Natural killer cell (primary cell): ENCODE measurements at regions not wholly inside any gene's neighbourhood (a gene's known extent, or its start where the extent isn't known, plus 50 kb on each side); places are given as distances from the start of the nearest gene placed in this dataset.

Source experiments
- ATAC-seq, 3 donors: fragments of 150-1000 bp in 2 of 3; fragments of 200-7000 bp in 1 of 3; cut with Tn5 transposase; 1 replicate in 1 of 3; 2 replicates in 2 of 3; pipeline ENCODE4 v1.10.0; 2021; ENCODE audit warnings: mild to moderate bottlenecking in 2 of 3, moderate library complexity in 2 of 3
- DNase-seq, 2 donors: peaks; one replicate each; pipeline versions ENCODE4 v3.0.0 to v3.0.0-alpha.2; 2013 to 2021; ENCODE audit warnings: mixed read lengths in 1 of 2
- H3K27ac ChIP-seq: one replicate; pipeline ENCODE4 v1.5.1; 2013; ENCODE audit warnings: mild to moderate bottlenecking, low read length
- H3K27me3 ChIP-seq: one replicate; pipeline ENCODE4 v1.6.1; 2013; ENCODE audit warnings: low read length; ENCODE audit not compliant: control insufficient read depth, insufficient read depth
- H3K36me3 ChIP-seq: one replicate; pipeline ENCODE4 v1.6.1; 2013; ENCODE audit warnings: low read length; ENCODE audit not compliant: control insufficient read depth, insufficient read depth
- H3K4me1 ChIP-seq: one replicate; pipeline ENCODE4 v1.6.1; 2013; ENCODE audit warnings: low read length; ENCODE audit not compliant: control insufficient read depth, insufficient read depth
- H3K4me3 ChIP-seq: one replicate; pipeline ENCODE4 v1.5.1; 2013; ENCODE audit warnings: low read length
- H3K9me3 ChIP-seq: one replicate; pipeline ENCODE4 v1.6.1; 2013; ENCODE audit warnings: low read length; ENCODE audit not compliant: control insufficient read depth, insufficient read depth
- H3K27ac Mint-ChIP-seq, 2 donors: one replicate each; pipeline ENCODE4 v1.8.0; 2022; ENCODE audit warnings: mild to moderate bottlenecking in 2 of 2, mixed read lengths in 2 of 2, moderate library complexity in 1 of 2
- H3K27me3 Mint-ChIP-seq, 2 donors: one replicate each; pipeline ENCODE4 v1.8.0; 2022; ENCODE audit warnings: low read depth in 2 of 2, mixed read lengths in 2 of 2
- H3K36me3 Mint-ChIP-seq: one replicate; pipeline ENCODE4 v1.8.0; 2022; ENCODE audit warnings: mixed read lengths
- H3K4me1 Mint-ChIP-seq, 2 donors: one replicate each; pipeline ENCODE4 v1.8.0; 2022; ENCODE audit warnings: mixed read lengths in 2 of 2
- H3K4me3 Mint-ChIP-seq: one replicate; pipeline ENCODE4 v1.8.0; 2022; ENCODE audit warnings: mild to moderate bottlenecking, moderate library complexity, mixed read lengths
- H3K9me3 Mint-ChIP-seq, 2 donors: one replicate each; pipeline ENCODE4 v1.8.0; 2022; ENCODE audit warnings: mixed read lengths in 2 of 2
- WGBS: methylation state at CpG from one replicate; pipeline ENCODE4 v1.1.7; 2013; ENCODE audit warnings: missing lambda C conversion rate; ENCODE audit not compliant: insufficient coverage; 5-methylcytosine and 5-hydroxymethylcytosine counted together
- intact Hi-C: fragments of 100-400 bp; cut with micrococcal nuclease; formaldehyde crosslinking; loops from one replicate; pipeline ENCODE4 v1.14.2; 2022
- TF ChIP-seq, protein P1 (sequence below): fragments of 200-600 bp; IDR thresholded peaks from one replicate; pipeline ENCODE4 v1.8.0; 2022; ENCODE audit warnings: antibody characterized with exemption

DNA sequence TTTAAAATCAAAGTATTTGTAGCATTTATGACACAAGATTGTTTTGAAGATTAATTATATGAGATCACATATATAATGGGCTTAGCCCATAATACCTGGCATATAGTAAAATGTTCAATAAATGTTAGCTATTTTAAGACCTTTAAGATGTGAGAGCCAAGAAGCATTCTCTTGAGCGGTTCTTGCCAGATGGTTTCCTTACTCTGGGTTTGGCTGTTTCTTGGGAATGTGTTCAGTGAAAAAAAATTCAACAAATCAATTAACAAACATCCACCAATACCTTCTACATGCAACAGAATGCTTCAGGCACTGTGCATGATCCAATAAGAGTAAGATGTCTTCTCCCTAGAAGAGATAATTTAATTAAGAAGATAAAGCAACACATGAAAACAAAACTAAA lies 230.4 kb downstream of the CMPK2 start:
- no CpG with 5 or more reads among the region's 1 CpG for WGBS
- DNase-seq: no peak

DNA sequence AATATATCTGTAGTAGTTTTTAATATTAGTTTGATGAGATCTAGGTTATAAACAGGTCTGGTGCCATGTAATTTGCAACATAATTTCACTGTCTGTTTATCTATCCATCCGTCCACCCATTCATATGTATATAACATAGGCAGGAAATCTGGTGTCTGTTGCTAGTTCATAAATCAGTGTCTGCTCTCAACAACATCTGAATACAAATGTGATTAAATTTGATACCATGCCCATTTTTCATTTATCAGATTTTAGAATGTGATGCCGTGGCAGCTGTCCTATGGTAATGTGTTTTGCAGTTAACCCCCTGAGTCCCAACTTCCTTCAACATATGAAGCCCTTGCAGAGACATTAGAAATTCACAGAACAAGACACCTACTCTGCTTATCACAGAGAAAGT lies 228.4 kb downstream of the CMPK2 start:
- no peaks in the 10 kb centered on the region for H3K9me3 ChIP-seq
- Mint-ChIP-seq H3K4me1 (peaks cover 0 to 4% of the 10 kb centered on the region in 2 donors), H3K36me3 (no peaks in the 10 kb centered on the region), H3K27me3 (peaks cover 2 to 10% of the 10 kb centered on the region in 2 donors), H3K9me3 (peaks cover 0 to 4% of the 10 kb centered on the region in 2 donors), H3K27ac (no peak overlapping the region), H3K4me3 (no peak overlapping the region)
- no peak for ATAC-seq
- no peak for DNase-seq
- intact Hi-C loops: no loop called here
- 67% methylated on average over 1 of the region's 2 CpGs for WGBS
- TF ChIP-seq, protein P1, sequence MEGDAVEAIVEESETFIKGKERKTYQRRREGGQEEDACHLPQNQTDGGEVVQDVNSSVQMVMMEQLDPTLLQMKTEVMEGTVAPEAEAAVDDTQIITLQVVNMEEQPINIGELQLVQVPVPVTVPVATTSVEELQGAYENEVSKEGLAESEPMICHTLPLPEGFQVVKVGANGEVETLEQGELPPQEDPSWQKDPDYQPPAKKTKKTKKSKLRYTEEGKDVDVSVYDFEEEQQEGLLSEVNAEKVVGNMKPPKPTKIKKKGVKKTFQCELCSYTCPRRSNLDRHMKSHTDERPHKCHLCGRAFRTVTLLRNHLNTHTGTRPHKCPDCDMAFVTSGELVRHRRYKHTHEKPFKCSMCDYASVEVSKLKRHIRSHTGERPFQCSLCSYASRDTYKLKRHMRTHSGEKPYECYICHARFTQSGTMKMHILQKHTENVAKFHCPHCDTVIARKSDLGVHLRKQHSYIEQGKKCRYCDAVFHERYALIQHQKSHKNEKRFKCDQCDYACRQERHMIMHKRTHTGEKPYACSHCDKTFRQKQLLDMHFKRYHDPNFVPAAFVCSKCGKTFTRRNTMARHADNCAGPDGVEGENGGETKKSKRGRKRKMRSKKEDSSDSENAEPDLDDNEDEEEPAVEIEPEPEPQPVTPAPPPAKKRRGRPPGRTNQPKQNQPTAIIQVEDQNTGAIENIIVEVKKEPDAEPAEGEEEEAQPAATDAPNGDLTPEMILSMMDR: no peak
- no peaks in the 10 kb centered on the region for H3K4me1 ChIP-seq
- no peaks in the 10 kb centered on the region for H3K36me3 ChIP-seq
- no peak overlapping the region for H3K4me3 ChIP-seq
- no peak overlapping the region for H3K27ac ChIP-seq
- no peaks in the 10 kb centered on the region for H3K27me3 ChIP-seq

More for the DNA sequence above, 230.4 kb downstream of the CMPK2 start:
- Mint-ChIP-seq H3K36me3 (no peaks in the 10 kb centered on the region), H3K27ac (no peak overlapping the region), H3K4me1 (peaks cover 0 to under 1% of the 10 kb centered on the region in 2 donors), H3K9me3 (peaks cover 0 to 2% of the 10 kb centered on the region in 2 donors), H3K27me3 (peaks cover 0 to 6% of the 10 kb centered on the region in 2 donors), H3K4me3 (no peak overlapping the region)
- no peaks in the 10 kb centered on the region for H3K4me1 ChIP-seq
- H3K9me3 ChIP-seq: no peaks in the 10 kb centered on the region
- no peak overlapping the region for H3K4me3 ChIP-seq
- ATAC-seq: no peak
- intact Hi-C loops: no loop called here
- no peaks in the 10 kb centered on the region for H3K36me3 ChIP-seq
- H3K27me3 ChIP-seq: no peaks in the 10 kb centered on the region
- TF ChIP-seq, protein P1: no peak
- H3K27ac ChIP-seq: no peak overlapping the region

DNA sequence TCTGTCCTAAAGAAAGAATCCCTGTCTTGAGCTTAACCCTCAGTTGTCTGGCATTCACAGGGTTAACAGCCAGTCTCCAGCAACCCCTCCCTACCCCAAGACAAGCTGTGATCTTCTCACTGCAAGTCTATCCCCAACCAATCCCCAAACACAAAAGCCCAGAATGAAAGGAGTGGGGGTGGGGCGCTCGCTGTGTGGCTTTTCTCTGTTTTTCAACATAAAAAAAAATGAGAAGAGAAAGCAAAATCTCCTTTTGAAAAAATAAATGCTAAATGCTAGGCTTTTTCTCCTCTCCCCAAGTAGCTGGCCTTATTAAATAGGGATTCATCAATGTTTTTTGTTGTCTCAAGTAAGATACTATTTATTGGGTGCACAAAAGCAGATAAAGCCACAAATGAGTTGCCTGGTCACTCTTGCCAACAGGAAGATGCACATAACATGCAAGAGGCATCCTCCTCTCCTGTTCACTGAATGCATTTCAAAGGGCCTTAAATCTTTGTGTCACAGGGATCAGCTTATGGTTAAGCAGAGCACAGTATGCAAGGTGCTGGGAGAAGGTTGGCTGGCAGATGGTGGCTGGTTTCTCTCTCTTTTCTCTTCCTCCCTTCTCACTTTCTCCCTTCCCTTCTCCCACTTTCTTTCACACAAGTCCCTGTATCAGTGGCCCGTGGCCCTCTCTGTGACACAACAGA lies 225.6 kb downstream of the CMPK2 start:
- Mint-ChIP-seq H3K9me3 (peaks cover 0 to 4% of the 10 kb centered on the region in 2 donors), H3K4me3 (no peak overlapping the region), H3K27ac (no peak overlapping the region), H3K4me1 (peaks cover 0 to 4% of the 10 kb centered on the region in 2 donors), H3K36me3 (no peaks in the 10 kb centered on the region), H3K27me3 (peaks cover 2 to 10% of the 10 kb centered on the region in 2 donors)
- Histone ChIP-seq H3K36me3 (no peaks in the 10 kb centered on the region), H3K27ac (no peak overlapping the region), H3K27me3 (no peaks in the 10 kb centered on the region), H3K9me3 (no peaks in the 10 kb centered on the region), H3K4me1 (no peaks in the 10 kb centered on the region), H3K4me3 (no peak overlapping the region)
- WGBS: 5% methylated on average over 1 of the region's 3 CpGs
- no peak for ATAC-seq
- TF ChIP-seq, protein P1: no peak
- DNase-seq: no peak
- intact Hi-C loops: no loop called here

DNA sequence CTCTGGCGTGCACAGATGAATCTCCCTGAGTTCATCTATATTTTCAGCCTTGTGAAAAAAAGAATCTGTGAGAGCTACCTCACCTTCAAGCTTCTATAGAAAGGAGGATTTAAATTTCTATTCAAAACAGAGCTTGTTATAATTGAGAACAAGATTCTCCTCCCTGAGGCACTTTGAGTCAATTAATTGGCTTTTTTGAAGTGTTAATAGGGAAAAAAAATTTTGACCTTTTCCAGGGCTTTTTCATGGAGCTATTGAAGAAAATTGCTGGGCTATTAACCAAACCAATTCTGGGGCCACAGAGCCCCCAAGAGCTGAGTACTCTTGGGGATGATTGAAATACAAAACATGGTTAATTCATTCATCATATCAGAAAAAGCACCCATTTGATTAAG lies 225.1 kb downstream of the CMPK2 start:
- intact Hi-C loops: no loop called here
- Mint-ChIP-seq H3K27me3 (peaks cover 2 to 10% of the 10 kb centered on the region in 2 donors), H3K4me1 (peaks cover 0 to 4% of the 10 kb centered on the region in 2 donors), H3K36me3 (no peaks in the 10 kb centered on the region), H3K27ac (no peak overlapping the region), H3K9me3 (peaks cover 0 to 4% of the 10 kb centered on the region in 2 donors), H3K4me3 (no peak overlapping the region)
- no peaks in the 10 kb centered on the region for H3K9me3 ChIP-seq
- H3K36me3 ChIP-seq: no peaks in the 10 kb centered on the region
- H3K4me1 ChIP-seq: no peaks in the 10 kb centered on the region
- H3K27ac ChIP-seq: no peak overlapping the region
- H3K4me3 ChIP-seq: no peak overlapping the region
- TF ChIP-seq, protein P1: no peak
- DNase-seq (no peak), ATAC-seq (no peak)
- H3K27me3 ChIP-seq: no peaks in the 10 kb centered on the region
- 82% methylated on average over 1 of the region's 1 CpG for WGBS
